ENCODE measurements at regions not wholly inside any gene's neighbourhood (a gene's known extent, or its start where the extent isn't known, plus 50 kb on each side); places are given as distances from the start of the nearest gene placed in this dataset.
"Not testable (repeated sequence)": the region's sequence is repeated elsewhere in the genome, so short reads cannot be mapped to it uniquely, and the experiment has no call there.

- Histone ChIP-seq H3K4me2 (ENCODE audit: control insufficient read depth, extremely low read depth, insufficient read depth, low read depth, low read length) (peak overlapping the region; percentile 22), H3K9ac (ENCODE audit: control insufficient read depth, extremely low read depth, insufficient read depth, low read length) (no peak overlapping the region), H3K9me1 (ENCODE audit: control insufficient read depth, extremely low read depth, insufficient read depth, low read length) (no peaks in the 10 kb centered on the region), H4K20me1 (ENCODE audit: control insufficient read depth, extremely low read depth, insufficient read depth, low read length) (no peaks in the 10 kb centered on the region), H3K4me3 (ENCODE audit: control insufficient read depth in 2 of 3, extremely low read depth in 1 of 3, insufficient read depth in 2 of 3, low read depth in 1 of 3, low read length in 3 of 3) (no peak overlapping the region), H3K27ac (ENCODE audit: control insufficient read depth, insufficient read depth, low read length) (no peak overlapping the region), H2AFZ (ENCODE audit: control insufficient read depth, low read length) (peak overlapping the region; percentile 19), H3K36me3 (ENCODE audit: control insufficient read depth in 2 of 2, extremely low read depth in 1 of 2, insufficient read depth in 2 of 2, low read length in 2 of 2) (no peaks in the 10 kb centered on the region), H3K27me3 (ENCODE audit: control insufficient read depth, extremely low read depth, insufficient read depth, low read length) (no peaks in the 10 kb centered on the region), H3K9me3 (ENCODE audit: control insufficient read depth, low read depth, low read length) (no peaks in the 10 kb centered on the region), H3K4me1 (ENCODE audit: control insufficient read depth, extremely low read depth, insufficient read depth, low read length) (peaks cover 6% of the 10 kb centered on the region), H3K79me2 (ENCODE audit: control insufficient read depth, insufficient read depth, low read length) (no peaks in the 10 kb centered on the region)
- no peak for FAIRE-seq
- DNase-seq (ENCODE audit: low read depth, low spot score): no peak
- dilution Hi-C loops (cut with MboI; ENCODE audit: extremely low pct_ligation_motif_present, low sequenced_read_pairs): no loop called here
- no peak for TF ChIP-seq CTCF (optimal IDR thresholded peaks at IDR 0.05 in 1 of 3, IDR thresholded peaks at IDR 0.05 in 1 of 3, conservative IDR thresholded peaks at IDR 0.05 in 1 of 3; ENCODE audit: extremely low read depth in 1 of 3, insufficient read depth in 2 of 3, low read length in 3 of 3)
- no peak for TF ChIP-seq EZH2 (IDR thresholded peaks at IDR 0.05; ENCODE audit: low read length)
Measured at GRCh38 chr21:27346041-27346448, 379.2 kb upstream of the ADAMTS5 start.

GRCh38 chr21:27339902-27340301 is 373.0 kb upstream of the ADAMTS5 start:
- no peak overlapping the region for H3K9ac ChIP-seq (ENCODE audit: control insufficient read depth, extremely low read depth, insufficient read depth, low read length)
- no peak overlapping the region for H3K4me3 ChIP-seq (ENCODE audit: control insufficient read depth in 2 of 3, extremely low read depth in 1 of 3, insufficient read depth in 2 of 3, low read depth in 1 of 3, low read length in 3 of 3)
- H2AFZ ChIP-seq (ENCODE audit: control insufficient read depth, low read length): no peak overlapping the region
- no peaks in the 10 kb centered on the region for H3K9me1 ChIP-seq (ENCODE audit: control insufficient read depth, extremely low read depth, insufficient read depth, low read length)
- TF ChIP-seq CTCF (optimal IDR thresholded peaks at IDR 0.05 in 1 of 3, IDR thresholded peaks at IDR 0.05 in 1 of 3, conservative IDR thresholded peaks at IDR 0.05 in 1 of 3; ENCODE audit: extremely low read depth in 1 of 3, insufficient read depth in 2 of 3, low read length in 3 of 3): no peak
- no peak for TF ChIP-seq EZH2 (IDR thresholded peaks at IDR 0.05; ENCODE audit: low read length)
- no peak for FAIRE-seq
- dilution Hi-C loops (cut with MboI; ENCODE audit: extremely low pct_ligation_motif_present, low sequenced_read_pairs): no loop called here
- H3K27ac ChIP-seq (ENCODE audit: control insufficient read depth, insufficient read depth, low read length): no peak overlapping the region
- no peaks in the 10 kb centered on the region for H3K27me3 ChIP-seq (ENCODE audit: control insufficient read depth, extremely low read depth, insufficient read depth, low read length)
- no peaks in the 10 kb centered on the region for H3K79me2 ChIP-seq (ENCODE audit: control insufficient read depth, insufficient read depth, low read length)
- no peaks in the 10 kb centered on the region for H3K36me3 ChIP-seq (ENCODE audit: control insufficient read depth in 2 of 2, extremely low read depth in 1 of 2, insufficient read depth in 2 of 2, low read length in 2 of 2)
- no peaks in the 10 kb centered on the region for H4K20me1 ChIP-seq (ENCODE audit: control insufficient read depth, extremely low read depth, insufficient read depth, low read length)
- no peaks in the 10 kb centered on the region for H3K9me3 ChIP-seq (ENCODE audit: control insufficient read depth, low read depth, low read length)
- H3K4me2 ChIP-seq (ENCODE audit: control insufficient read depth, extremely low read depth, insufficient read depth, low read depth, low read length): no peak overlapping the region
- no peak for DNase-seq (ENCODE audit: low read depth, low spot score)
- no peaks in the 10 kb centered on the region for H3K4me1 ChIP-seq (ENCODE audit: control insufficient read depth, extremely low read depth, insufficient read depth, low read length)

- H3K27me3 ChIP-seq (ENCODE audit: control insufficient read depth, extremely low read depth, insufficient read depth, low read length); H4K20me1 ChIP-seq (ENCODE audit: control insufficient read depth, extremely low read depth, insufficient read depth, low read length); DNase-seq (ENCODE audit: low read depth, low spot score); H3K79me2 ChIP-seq (ENCODE audit: control insufficient read depth, insufficient read depth, low read length); dilution Hi-C loops (cut with MboI; ENCODE audit: extremely low pct_ligation_motif_present, low sequenced_read_pairs); H3K4me3 ChIP-seq (ENCODE audit: control insufficient read depth in 2 of 3, extremely low read depth in 1 of 3, insufficient read depth in 2 of 3, low read depth in 1 of 3, low read length in 3 of 3); H3K4me2 ChIP-seq (ENCODE audit: control insufficient read depth, extremely low read depth, insufficient read depth, low read depth, low read length); H2AFZ ChIP-seq (ENCODE audit: control insufficient read depth, low read length); H3K27ac ChIP-seq (ENCODE audit: control insufficient read depth, insufficient read depth, low read length); H3K9me1 ChIP-seq (ENCODE audit: control insufficient read depth, extremely low read depth, insufficient read depth, low read length); H3K9me3 ChIP-seq (ENCODE audit: control insufficient read depth, low read depth, low read length); H3K9ac ChIP-seq (ENCODE audit: control insufficient read depth, extremely low read depth, insufficient read depth, low read length); H3K36me3 ChIP-seq (ENCODE audit: control insufficient read depth in 2 of 2, extremely low read depth in 1 of 2, insufficient read depth in 2 of 2, low read length in 2 of 2); FAIRE-seq; H3K4me1 ChIP-seq (ENCODE audit: control insufficient read depth, extremely low read depth, insufficient read depth, low read length): not testable (repeated sequence)
Measured at GRCh38 chr21:27338007-27338406, 371.1 kb upstream of the ADAMTS5 start.
